ENCODE measurements at regions not wholly inside any gene's neighbourhood (a gene's known extent, or its start where the extent isn't known, plus 50 kb on each side); places are given as distances from the start of the nearest gene placed in this dataset.

GRCh38 chr1:88221411-88221810 lies 462.7 kb upstream of the PKN2 start:
- Histone ChIP-seq H3K27ac (ENCODE audit: low read depth, low read length, poor library complexity, severe bottlenecking) (no peak overlapping the region), H3K79me2 (ENCODE audit: insufficient read depth, low read length) (no peaks in the 10 kb centered on the region), H3K4me3 (ENCODE audit: low read depth, low read length, poor library complexity, severe bottlenecking) (no peak overlapping the region), H3K9ac (ENCODE audit: low read length) (no peak overlapping the region), H3K4me1 (ENCODE audit: insufficient read depth, low read length, severe bottlenecking) (no peaks in the 10 kb centered on the region), H4K20me1 (ENCODE audit: insufficient read depth, low read length) (no peaks in the 10 kb centered on the region), H3F3A (ENCODE audit: insufficient read depth, low read length) (no peaks in the 10 kb centered on the region), H3K9me2 (ENCODE audit: low read depth, low read length) (no peaks in the 10 kb centered on the region), H3K27me3 (ENCODE audit: insufficient read depth, low read length) (no peaks in the 10 kb centered on the region; the same call in 1 of the 2 replicates), H3K9me3 (ENCODE audit: low read length) (no peaks in the 10 kb centered on the region), H3K36me3 (ENCODE audit: insufficient read depth, low read length) (no peaks in the 10 kb centered on the region), H3K4me2 (ENCODE audit: low read length) (no peak overlapping the region), H2AFZ (ENCODE audit: low read length) (no peak overlapping the region)
- TF ChIP-seq CTCF (IDR thresholded peaks at IDR 0.05; ENCODE audit: low read length) (no peak), EZH2 (IDR thresholded peaks at IDR 0.05; ENCODE audit: borderline replicate concordance, low read length) (no peak)

GRCh38 chr1:88224906-88225305 lies 459.2 kb upstream of the PKN2 start:
- H3K9me2 ChIP-seq (ENCODE audit: low read depth, low read length), result no peaks in the 10 kb centered on the region
- H3K4me1 ChIP-seq (ENCODE audit: insufficient read depth, low read length, severe bottlenecking), result no peaks in the 10 kb centered on the region
- no peak overlapping the region for H3K4me2 ChIP-seq (ENCODE audit: low read length)
- H3K4me3 ChIP-seq (ENCODE audit: low read depth, low read length, poor library complexity, severe bottlenecking), result no peak overlapping the region
- no peaks in the 10 kb centered on the region for H4K20me1 ChIP-seq (ENCODE audit: insufficient read depth, low read length)
- H3K9ac ChIP-seq (ENCODE audit: low read length), result no peak overlapping the region
- H3K79me2 ChIP-seq (ENCODE audit: insufficient read depth, low read length), result no peaks in the 10 kb centered on the region
- H3F3A ChIP-seq (ENCODE audit: insufficient read depth, low read length), result no peaks in the 10 kb centered on the region
- no peaks in the 10 kb centered on the region for H3K36me3 ChIP-seq (ENCODE audit: insufficient read depth, low read length)
- TF ChIP-seq CTCF (IDR thresholded peaks at IDR 0.05; ENCODE audit: low read length) (no peak), EZH2 (IDR thresholded peaks at IDR 0.05; ENCODE audit: borderline replicate concordance, low read length) (no peak)
- H3K27ac ChIP-seq (ENCODE audit: low read depth, low read length, poor library complexity, severe bottlenecking), result no peak overlapping the region
- H3K27me3 ChIP-seq (ENCODE audit: insufficient read depth, low read length), result no peaks in the 10 kb centered on the region; the same call in 1 of the 2 replicates
- no peaks in the 10 kb centered on the region for H3K9me3 ChIP-seq (ENCODE audit: low read length)
- no peak overlapping the region for H2AFZ ChIP-seq (ENCODE audit: low read length)

- TF ChIP-seq EZH2 (IDR thresholded peaks at IDR 0.05; ENCODE audit: borderline replicate concordance, low read length) (no peak), CTCF (IDR thresholded peaks at IDR 0.05; ENCODE audit: low read length) (no peak; the same call in 1 of the 2 replicates)
- Histone ChIP-seq H3F3A (ENCODE audit: insufficient read depth, low read length) (no peaks in the 10 kb centered on the region), H3K79me2 (ENCODE audit: insufficient read depth, low read length) (no peaks in the 10 kb centered on the region), H3K27me3 (ENCODE audit: insufficient read depth, low read length) (no peaks in the 10 kb centered on the region), H3K4me2 (ENCODE audit: low read length) (no peak overlapping the region), H4K20me1 (ENCODE audit: insufficient read depth, low read length) (no peaks in the 10 kb centered on the region), H3K36me3 (ENCODE audit: insufficient read depth, low read length) (no peaks in the 10 kb centered on the region), H3K27ac (ENCODE audit: low read depth, low read length, poor library complexity, severe bottlenecking) (no peak overlapping the region), H3K4me3 (ENCODE audit: low read depth, low read length, poor library complexity, severe bottlenecking) (no peak overlapping the region), H3K9me2 (ENCODE audit: low read depth, low read length) (no peaks in the 10 kb centered on the region), H3K9me3 (ENCODE audit: low read length) (no peaks in the 10 kb centered on the region), H3K4me1 (ENCODE audit: insufficient read depth, low read length, severe bottlenecking) (no peaks in the 10 kb centered on the region), H3K9ac (ENCODE audit: low read length) (no peak overlapping the region), H2AFZ (ENCODE audit: low read length) (no peak overlapping the region)
Measured at GRCh38 chr1:88228114-88228513, 456.0 kb upstream of the PKN2 start.

All from OCI-LY1 (cell line).